Hematopoietic multipotent progenitor cell treated with erythropoietin and hydrocortisone succinate and interleukin-3 and kit ligand, for 4 days (in vitro differentiated cells): ENCODE measurements at regions not wholly inside any gene's neighbourhood (a gene's known extent, or its start where the extent isn't known, plus 50 kb on each side); places are given as distances from the start of the nearest gene placed in this dataset.
"Not testable (repeated sequence)": the region's sequence is repeated elsewhere in the genome, so short reads cannot be mapped to it uniquely, and the experiment has no call there.

Experiments used
- DNase-seq: peaks from one replicate; pipeline ENCODE4 v3.0.0-alpha.2; 2015

DNA sequence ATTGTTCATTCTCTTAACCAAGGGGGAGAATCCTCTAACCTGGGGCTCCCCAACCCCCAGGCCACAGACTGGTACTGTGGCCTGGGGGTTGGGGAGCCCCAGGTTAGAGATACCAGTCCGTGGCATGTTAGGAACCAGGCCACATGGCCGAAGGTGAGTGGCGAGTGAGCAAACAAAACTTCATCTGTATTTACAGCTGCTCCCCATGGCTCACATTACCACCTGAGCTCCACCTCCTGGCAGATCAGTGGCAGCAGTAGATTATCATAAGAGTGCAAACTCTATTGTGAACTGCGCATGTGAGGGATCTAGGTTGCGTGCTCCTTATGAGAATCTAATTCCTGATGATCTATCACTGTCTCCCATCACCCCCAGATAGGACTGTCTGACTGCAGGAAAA lies 957.2 kb upstream of the PRKX start:
- DNase-seq: no peak

DNA sequence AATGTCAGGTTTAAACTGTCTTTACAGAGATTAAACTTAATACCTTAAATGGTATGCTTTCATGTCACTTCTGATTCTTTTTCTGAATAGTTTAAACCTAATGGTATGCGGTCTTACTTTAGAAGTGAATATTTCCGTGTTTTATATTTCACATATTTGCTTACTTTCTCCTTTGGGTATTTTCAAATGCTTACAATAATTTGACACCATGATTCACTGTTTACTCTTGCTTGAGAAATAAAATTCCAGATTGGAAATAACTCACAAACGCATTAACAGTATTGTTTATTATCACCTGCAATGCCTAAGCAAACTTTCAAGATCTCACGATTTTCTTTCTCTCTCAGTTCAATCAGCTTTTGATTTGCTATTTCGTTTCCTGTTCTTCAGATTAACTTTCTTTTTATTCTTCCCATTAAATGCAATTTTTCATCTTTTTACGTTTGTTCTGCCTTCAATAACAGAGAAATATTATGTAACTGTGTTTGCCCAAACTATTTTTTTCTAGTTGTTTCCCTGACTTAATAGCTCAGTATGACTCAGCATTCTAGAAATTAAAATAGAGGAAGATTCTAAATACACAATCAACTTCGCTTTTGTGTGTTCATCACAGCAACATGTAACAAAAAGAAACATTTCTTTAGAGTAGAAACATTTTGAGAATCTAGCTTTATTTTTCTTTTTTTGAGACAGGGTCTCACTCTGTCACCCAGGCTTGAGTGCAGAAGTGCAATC lies 955.5 kb upstream of the PRKX start:
- DNase-seq: peak; percentile 11

DNA sequence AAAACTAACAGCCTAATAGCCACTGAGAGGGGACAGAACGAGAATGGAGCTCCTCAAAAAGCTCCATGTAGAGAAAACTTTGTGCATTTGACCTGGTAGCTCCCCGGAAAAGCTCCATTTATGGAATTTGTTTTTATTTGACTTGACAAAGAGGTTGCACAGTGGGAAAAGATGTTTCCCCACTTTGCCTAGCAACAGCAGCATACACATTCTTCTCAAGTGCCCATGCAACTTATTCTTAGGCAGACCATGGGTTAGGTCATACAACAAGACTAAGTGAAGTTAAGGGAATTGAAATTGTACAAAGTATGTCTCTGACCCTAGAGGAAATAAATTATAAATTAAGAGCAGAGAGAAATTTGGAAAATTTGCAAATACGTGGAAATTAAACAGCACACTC lies 949.6 kb upstream of the PRKX start:
- DNase-seq: no peak

DNA sequence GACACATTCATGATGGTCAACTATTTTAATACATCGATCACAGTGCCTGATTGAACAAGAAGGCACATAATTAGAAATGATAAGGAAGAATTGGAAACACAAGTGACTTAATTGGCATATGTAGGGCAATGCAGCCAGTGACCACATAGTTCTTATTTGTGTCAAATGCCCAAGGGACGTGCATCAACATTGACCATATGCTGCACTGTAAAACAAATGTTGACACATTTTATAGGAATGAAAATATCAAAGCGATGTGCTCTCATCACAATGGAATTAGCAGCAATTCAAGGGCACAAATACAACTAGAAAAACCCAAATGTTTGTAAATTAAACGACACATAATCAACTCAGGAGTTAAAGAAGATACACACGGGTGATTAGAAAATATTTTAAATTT lies 948.3 kb upstream of the PRKX start:
- no peak for DNase-seq

DNA sequence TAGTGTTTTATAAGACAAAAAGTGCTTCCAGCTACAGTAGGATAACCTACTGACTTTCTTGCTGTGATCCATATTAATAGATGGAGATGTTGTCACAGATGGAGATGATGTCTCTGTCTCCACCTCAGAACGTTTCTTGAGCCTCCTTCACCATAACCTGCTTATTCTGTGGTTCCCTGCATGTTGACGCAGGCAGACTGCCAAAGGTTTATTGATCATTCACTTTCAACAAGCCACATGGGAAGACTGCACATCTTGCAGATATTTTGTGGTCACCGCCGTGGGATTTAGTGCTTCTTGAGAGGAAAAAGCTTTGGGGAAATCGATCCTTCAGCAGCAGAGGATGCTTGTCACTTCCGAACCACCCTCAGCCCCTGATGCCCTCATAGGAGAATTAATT lies 943.0 kb upstream of the PRKX start:
- no peak for DNase-seq

DNA sequence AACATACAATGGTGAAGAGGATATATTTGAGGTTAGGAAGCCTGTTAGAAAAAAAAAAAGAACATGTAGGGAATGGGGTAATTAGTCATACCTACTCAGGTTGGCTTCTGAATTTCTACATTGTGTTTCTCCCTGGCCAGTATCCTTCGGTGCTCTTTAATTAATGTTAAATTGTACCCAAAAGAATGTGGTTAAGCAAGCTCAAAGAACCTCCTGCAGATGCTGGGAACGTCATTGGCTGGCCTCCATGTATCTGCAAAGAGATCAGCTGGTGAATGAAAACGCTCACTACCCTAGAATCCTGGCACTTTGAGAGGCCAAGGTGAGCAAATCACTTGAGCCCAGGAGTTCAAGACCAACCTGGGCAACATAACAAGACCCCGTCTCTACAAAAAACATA lies 942.3 kb upstream of the PRKX start:
- DNase-seq: no peak

DNA sequence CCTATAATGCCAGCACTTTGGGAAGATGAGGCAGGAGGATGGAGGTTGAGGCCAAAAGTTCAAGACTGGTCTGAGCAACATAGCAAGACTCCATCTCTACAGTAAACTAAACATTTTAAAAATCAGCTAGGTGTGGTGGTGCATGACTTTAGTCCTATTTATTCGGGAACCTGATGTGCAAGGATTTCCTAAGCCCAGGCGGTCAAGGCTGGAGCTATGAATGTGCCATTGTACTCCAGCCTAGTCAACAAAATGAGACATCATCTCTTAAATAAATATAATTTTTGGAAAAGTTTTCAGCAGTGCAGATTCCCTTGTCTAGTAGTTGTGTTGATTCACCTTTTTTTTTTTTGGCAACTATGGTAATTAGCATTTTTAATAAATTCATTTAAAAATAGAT lies 928.7 kb upstream of the PRKX start:
- no peak for DNase-seq

DNA sequence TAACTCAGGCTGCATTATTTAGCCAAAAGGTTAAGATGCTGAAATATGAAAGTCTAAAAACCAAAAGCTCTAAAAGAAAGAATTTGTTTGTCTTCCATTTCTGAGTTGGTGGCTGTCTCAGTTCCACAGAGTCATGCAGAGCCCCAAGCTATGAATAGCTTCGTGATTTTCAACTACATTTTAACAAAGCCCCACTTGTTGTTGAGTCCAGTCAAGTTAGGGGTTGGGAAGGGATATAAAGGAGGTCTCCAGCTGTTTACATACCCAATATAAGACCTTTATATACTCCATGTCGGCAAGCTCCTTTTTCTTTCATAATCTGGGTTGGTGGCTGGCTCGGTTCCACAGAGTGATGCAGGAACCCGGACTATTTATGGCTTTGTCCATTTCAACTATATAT lies 924.6 kb upstream of the PRKX start:
- no peak for DNase-seq

DNA sequence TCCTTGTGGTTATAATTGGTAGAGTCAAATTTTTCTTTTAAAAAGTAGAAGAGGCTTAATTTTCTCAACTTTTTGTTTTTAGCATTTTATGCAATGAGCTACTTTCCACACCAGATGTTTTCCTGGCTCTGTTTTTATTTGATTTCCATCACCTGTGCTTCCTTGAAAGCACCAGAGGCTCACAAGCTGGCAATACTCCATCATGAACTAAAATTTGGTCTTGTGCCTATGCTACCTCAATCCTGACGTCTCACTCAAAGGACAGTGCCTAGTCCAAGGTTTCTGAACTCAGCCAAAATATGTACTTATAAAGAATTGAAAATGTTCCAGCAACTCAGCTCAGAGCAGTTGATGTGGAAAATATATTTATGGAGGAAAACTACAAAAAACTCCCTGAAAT lies 914.0 kb upstream of the PRKX start:
- DNase-seq: no peak

DNA sequence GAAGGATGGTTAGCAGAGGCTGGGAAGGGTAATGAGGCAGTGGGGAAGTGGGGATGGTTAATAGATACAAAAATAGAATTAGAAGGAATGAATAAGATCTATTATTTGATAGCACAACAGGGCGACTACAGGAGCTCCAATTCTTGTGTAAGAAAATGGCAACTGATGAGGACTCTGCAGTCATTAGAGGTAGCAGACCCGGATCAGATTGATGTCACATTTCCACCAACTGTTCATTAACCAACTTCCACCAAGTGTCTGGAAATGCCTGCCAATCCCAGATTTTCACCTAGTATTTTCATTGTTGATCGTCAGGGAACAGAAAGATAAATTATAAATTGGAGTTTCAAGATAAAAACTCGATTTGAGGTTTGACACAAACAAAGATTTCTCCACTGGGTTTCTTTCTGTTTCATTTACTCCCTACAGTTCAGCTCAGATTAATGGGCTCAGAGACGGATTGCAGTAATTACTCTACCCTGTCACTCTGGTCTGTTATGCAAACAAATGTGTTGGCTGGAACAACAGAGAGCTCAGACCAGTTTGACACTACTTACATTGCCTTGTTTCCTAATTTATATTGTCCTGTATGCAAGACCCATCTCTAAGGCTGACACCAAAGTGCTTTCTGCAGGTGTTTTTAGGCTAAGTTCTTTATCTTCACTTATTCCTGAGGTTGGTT lies 909.2 kb upstream of the PRKX start:
- DNase-seq: no peak

DNA sequence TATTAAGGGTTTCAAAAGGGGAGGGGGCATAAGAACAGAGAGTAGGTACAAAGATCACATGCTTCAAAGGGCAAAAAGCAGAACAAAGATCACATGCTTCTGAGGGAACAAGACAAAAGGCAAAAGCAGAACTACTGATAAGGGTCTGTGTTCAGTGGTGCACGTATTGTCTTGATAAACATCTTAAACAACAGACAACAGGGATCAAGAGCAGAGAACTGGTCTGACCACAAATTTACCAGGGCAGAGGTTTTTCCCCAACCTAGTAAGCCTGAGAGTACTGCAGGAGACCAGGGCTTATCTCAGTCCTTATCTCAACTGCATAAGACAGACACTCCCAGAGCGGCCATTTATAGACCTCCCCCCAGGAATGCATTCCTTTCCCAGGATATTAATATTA lies 900.2 kb upstream of the PRKX start:
- peak; percentile 37 for DNase-seq

DNA sequence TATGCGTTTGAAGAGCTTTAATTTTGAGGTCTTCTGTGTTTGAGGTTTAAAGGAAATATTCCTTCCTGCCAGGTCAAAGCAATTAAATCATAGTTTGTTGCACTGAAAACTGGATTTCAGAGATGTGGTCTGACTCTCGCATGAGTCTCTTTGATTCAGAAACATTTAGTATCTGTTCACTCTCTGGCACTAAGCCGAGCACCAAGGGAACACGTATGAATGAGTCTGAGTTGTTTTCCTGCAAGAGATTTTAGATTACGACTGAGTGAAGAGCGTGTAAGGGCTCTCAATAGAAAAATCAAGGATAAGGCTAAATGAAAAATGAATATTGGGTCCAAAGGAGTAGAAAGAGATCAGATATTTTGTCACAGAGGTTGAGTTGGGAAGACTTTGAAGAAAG lies 875.4 kb upstream of the PRKX start:
- DNase-seq: no peak

DNA sequence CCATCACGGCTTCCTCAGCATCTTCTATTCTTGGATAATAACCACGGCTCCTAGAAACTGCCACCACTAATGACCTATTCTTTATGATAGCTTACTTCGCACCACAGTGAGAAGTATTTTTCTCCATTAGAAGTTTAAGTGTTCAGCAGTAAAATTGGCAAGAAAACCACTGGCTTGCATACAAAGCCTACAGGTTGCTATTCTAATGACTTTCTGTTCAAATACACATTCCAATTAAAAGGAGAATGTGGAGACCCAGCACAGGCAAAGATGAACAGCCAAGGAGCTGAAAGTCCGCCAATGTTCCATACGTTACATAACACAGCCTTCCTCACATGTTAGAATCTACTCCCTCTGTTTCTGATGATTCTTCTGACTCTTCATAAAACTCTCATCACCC lies 875.0 kb upstream of the PRKX start:
- DNase-seq: no peak

DNA sequence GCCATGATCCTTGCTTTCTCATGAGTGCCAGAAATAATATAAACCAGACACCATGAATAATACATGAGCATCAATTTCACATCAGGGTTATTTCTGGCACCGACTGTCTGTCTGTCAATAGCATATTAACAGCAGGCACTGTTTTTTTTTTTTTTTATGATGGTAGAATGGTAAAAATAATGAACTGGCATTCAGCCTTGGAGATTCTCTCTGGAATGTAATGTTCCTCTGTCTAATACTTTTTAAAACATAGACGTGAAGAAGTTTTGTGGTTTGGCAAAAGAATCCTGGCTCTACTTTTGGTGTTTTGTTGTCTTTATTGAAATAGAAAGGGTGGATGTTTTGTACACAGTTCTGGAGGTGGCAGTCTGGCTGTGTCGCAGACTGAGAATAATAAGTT lies 874.6 kb upstream of the PRKX start:
- DNase-seq: no peak

DNA sequence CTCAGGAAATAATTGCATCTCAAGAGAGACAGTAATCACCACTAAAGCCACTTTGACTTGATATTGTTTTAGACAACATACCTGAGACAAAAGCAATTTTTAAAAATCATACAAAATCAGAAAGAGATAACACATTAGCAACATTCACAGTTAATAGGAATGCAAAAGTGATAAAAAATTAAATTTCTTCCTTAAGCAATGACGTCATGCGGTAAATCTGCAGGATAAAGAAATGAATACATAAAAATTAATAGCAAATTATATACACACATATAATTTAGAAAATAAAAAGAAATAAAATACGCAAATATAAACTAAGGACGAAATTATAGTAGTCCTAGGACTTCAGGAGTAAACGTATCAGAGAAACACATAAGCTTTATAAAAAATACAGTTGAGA lies 866.5 kb upstream of the PRKX start:
- no peak for DNase-seq

DNA sequence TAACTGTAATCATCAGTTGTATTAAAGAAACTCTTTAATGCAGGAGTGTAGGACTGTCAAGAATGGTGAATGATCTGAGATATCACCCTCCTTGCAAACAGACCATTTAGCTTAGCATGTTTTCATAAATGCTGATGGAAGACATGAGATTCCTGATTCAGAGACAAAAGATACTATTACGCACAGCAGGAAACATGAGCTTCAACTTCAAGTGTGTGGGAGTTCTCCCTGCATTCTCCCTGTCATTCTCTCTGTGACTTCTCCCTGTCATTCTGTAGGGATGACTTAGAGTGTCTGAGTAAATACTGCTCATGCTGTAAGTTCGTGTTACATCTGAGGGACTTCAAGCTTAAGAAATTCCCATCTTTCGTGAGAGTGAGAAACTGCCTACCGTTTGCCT lies 866.0 kb upstream of the PRKX start:
- no peak for DNase-seq

DNA sequence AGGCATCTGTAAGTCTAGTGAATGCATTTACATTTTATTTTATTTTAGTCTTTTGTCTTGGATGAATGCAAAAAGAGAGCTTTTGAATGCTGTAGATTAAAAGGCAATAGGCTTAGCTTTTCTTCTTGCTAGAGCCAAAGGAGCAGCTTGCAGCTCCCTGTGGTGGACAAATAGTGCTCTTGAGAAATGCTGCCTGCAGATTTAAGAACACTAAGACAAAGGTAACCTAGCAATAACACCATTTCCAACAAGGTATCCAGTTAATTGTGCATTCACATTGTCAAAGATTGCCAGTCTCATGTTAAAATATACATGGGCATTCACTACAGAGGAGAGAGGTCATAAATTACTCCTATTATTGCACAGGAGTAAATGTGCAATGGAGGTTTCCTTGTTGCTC lies 859.2 kb upstream of the PRKX start:
- no peak for DNase-seq

DNA sequence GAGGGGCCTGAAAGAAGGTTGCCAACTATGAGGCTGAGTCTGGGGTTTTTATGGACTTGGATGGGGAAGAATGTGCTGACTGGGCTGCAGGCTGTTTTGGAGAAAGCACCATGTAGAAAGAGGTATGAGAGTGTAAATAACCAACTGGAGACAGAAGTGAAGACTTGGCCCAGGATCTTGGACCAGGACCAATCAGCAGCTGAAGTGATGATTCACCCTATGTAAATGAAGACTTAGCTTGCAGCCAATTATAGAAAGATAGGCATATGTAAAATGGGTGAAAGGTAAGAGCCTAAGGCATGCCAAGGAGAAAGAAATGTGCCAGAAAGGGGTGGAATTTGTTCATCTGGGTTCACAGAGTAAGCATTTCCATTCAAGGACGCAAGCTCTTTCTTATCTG lies 856.7 kb upstream of the PRKX start:
- no peak for DNase-seq

DNA sequence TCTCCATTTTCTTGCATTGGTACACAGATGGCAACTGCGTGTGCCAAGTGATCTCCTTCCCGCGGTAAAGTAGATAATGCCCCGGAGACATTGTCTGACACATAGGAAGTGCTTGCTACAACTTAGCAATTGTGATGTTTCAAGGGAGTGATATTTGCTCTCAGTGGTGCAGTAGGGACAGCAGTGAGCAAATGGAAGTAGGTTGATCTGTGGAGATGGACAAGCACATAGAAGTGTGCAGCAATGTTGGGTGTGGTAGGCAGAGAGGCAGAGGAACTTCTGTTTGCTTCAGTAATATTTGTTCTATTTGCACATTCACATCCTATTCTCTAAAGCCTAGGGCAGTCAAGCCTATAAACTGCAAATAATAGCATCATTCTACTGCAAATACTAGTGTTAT lies 846.7 kb upstream of the PRKX start:
- no peak for DNase-seq

DNA sequence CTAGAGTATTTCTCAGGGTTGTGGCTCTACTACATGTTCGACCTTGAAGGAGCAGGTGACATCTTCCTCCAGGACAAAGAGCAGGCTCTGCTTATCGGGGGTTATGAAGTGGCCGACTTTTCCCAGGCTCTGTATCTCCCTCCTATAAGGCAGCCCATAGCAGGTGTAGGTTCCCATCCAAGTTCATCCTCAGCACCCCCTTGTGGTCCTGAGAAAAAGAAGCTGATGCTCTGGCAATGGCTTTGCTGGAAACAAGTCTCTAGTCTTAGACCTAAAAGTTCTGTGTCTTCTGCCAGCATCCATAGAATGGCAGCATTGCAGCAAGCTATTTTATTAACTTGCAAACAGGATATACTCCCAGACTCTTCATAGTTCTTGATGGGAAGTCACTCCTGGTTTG lies 836.6 kb upstream of the PRKX start:
- peak; percentile 20 for DNase-seq

DNA sequence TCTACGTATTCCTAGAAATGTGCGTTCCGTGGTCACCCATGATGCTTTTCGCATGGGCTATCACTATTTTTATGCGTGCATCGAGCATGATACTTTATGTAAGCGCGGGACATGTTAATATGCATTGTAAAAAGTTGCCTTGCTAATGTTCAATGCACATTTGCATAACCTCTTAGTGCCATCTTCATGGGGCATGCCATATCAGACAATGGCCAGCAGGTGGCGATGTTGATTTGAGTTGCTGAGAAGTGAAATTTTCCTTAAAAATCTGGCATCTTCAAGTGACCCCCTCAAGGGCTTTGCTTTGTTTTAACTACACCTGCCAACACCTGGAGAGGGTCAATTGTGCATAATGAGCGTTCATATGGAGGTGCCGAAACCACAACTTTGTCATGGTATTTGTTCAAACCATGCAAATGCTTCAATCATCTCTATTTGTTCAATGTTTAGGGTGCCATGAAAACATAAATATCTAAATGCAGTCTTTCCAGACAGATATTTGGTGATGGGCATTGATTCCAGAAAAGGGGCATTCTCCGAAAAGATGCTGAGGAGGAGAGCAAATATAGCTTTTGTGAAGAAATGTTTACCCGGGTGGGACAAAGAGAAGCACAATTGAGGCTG lies 833.9 kb upstream of the PRKX start:
- peak; percentile 65 for DNase-seq

DNA sequence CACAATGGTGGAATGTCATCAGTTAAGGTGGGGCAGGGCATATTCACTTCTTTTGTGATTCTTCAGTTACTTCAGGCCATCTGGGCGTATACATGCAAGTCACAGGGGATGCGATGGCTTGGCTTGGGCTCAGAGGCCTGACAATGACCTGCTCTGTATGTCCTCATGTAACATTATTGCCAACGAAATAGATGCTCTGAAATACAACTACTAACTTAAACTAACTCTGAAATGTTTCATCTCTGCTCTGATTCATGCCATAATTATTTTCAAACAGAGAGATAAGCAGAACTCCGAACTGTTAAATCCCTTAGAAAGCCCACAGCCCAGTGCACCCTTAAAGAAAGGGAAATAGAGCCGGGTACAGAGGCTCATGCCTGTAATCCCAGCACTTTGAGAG lies 832.7 kb upstream of the PRKX start:
- DNase-seq: not testable (repeated sequence)

DNA sequence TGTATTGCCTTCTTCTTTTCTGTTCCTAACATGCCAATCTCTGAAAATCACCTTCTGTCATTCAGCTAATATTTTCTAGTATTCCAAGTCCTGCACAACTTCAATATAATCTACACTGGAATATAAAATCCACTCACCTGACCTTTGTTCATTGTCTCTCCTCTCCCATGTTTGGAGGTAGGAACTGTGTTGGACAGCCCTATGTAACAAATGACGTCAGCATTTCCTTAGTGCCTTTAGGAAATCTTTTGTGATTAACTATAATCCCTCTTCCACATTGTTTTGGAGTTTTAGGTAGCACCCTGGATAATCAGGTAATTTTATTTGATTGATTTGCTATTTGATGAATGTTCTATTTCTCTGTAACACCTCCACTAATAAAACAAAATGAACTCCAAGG lies 814.8 kb upstream of the PRKX start:
- DNase-seq: no peak

DNA sequence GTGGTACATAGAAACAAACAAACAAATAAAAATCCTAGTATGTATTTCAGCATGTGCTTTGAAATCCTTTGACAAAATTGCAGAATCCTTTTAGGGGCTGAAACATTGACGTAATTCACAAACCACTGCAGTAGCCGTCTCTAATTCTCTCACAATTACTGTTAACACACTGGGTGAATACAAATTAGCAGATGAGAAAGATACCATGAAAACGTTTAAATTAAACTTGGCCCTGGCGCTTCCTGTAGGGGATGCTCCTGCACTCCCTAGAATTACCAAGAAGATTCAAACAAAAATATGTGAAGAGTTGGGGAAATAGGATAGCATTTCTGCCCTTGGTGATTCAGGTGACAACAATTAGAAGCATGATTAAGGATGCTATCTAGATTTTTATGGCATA lies 772.5 kb upstream of the PRKX start:
- DNase-seq: no peak

DNA sequence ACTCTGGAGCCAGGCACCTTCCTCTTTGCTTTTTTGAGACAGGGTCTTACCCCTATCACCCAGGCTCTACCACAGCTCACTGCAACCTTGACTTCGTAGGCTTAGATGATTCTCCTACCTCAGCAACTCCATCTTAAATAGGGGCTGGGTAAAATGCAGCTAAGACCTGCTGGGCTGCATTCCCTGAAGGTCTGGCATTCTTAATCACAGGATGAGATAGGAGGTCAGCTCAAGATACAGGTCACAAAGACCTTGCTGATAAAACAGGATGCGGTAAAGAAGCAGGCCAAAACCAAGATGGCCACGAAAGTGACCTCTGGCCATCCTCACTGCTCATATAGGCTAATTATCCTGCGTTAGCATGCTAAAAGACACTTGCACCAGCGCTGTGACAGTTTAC lies 770.8 kb upstream of the PRKX start:
- DNase-seq: no peak
